ENCODE measurements at regions not wholly inside any gene's neighbourhood (a gene's known extent, or its start where the extent isn't known, plus 50 kb on each side); places are given as distances from the start of the nearest gene placed in this dataset.
A peak's percentile ranks its signal among the peaks of the same experiment; 100 is the strongest.
"Not testable (repeated sequence)": the region's sequence is repeated elsewhere in the genome, so short reads cannot be mapped to it uniquely, and the experiment has no call there.

- DNase-seq = peak; percentile 42
Measured at GRCh38 chr20:47991875-47992488, 206.7 kb upstream of the SULF2 start.

GRCh38 chr20:47990507-47991150 is 205.3 kb upstream of the SULF2 start:
- DNase-seq = no peak

GRCh38 chr20:47989957-47990356 is 204.7 kb upstream of the SULF2 start:
- peak; percentile 52 for DNase-seq

DNA sequence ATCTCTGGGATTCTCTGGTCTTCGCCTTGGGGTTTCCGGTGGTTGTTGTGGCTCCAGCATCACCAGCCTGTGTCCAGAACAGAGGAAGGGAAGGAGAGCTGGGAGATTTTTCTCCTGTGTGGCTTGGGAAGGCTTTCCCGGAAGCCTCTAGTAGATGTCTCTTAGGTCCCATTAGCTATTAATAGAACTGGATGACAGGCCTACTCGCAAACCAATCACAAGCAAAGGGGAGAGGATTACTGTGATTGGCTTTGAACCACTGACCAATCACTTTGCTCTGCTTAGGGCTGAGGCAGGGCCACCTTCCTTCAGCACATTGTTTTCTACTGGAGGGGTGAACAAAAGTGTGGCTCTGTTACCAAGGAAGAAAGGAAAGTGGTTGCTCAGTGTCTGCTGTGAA is 203.4 kb upstream of the SULF2 start:
- no peak for DNase-seq

DNA sequence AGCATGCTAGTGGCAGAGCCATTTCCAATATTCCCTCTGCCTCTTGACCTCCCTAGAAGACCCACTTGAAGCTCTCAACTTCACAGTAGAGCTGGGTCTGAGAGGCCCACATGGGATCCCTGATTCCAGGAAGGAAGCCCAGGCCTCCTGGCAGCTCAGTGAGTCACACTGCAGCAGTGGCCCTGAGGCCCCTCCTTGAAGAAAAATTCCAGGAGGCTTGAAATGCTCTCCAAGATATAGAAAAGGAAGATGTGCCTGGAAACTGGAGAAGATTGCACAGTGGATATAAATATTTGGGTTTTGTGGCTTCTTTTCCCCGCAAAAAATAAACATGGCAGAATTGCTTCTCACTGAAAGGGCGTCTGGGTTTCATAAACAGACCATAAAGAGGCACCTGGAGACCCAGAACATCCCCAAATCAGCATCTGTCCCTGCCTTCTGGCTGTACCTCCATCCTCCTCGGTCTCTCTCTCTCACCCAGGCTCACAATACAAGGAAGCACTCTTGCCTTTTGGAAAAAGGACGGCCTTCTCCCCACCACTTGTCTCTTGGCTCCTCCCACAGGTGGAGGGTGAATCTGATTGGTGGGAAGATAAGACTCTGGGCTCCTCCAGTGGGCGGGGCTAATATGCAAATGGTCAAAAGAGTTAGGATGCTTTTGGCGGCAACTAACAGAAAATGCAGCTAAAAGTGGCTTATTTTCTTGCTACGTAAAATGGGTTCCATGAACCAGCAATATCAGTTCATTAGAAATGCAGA is 200.0 kb upstream of the SULF2 start:
- no peak for DNase-seq

DNA sequence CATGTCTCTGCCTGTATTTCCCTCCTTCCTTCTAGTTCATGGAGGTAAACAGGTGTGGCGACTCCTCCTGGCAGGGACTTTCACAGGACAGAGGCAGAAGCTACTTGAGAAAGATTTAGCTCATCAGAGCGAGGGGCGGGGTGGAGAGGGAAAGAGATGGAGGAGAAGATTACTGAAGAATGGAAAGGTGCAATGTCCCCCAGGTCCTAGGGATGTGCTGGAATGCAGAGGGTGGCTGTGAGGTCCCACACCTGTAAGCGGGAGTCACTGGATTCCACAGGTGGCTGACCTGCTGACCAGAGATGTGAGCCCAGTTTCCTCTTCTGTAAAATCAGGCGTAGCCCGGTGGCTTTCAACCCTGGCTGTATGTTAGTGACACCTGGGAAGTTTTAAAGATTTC is 199.2 kb upstream of the SULF2 start:
- DNase-seq = no peak

DNA sequence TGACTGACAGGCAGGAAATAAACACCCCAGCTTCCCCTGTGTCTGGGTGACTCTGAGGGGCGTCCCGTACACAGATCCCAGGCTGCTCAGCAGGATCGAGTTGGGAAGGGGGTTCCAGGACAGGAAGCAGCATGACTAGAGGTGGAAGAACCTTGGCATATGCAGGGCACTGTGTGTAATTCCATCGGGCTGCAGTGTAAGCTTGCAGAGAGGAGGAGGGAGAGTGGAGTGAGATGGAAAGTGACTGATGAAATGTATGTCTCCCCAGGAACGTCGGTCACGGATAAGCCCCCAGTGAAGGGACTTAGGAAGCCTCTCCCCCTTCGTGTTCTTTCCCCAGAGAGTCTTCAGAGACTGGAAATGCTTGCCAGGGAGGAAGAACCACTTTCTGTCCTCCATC is 198.4 kb upstream of the SULF2 start:
- not testable (repeated sequence) for DNase-seq

GRCh38 chr20:47982574-47983360 is 197.5 kb upstream of the SULF2 start:
- no peak for DNase-seq

- no peak for DNase-seq
Measured at GRCh38 chr20:47981222-47981621, 195.9 kb upstream of the SULF2 start.

- DNase-seq = no peak
Measured at GRCh38 chr20:47980336-47981177, 195.3 kb upstream of the SULF2 start.

GRCh38 chr20:47979361-47980095 is 194.2 kb upstream of the SULF2 start:
- DNase-seq = not testable (repeated sequence)

DNA sequence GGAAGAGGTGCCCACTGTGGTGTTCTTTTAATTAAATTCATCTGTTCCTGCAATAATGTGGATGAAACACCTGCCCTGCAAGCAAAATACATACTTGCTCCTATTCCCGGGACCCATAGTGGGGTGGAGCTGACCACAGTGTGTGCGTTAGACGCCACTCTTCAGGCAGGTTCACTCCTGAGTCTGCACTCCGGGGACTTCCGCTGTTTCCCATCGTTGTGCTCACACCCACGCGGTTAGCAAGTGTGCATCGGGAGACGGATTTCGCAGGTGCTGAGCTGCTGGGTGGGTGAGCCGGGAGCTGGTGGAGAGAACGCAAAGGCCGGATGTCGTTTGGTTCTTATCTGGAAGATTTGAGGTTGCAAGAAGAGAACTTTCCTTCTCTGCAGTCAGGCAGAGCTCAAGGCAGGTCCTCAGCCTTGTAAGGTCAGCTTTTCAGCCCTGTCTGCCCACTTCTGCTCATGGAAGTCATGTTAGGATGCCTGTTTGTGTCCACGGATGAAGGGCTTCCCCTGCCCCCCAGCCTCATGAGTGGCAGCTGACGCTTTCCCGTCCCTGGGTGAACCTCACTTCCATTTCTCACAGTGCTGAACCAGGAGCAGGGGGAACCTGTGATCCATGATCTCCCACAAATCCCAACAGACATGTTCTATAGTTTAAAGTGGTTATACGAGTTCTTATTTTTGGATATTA is 193.3 kb upstream of the SULF2 start:
- DNase-seq = not testable (repeated sequence)

DNA sequence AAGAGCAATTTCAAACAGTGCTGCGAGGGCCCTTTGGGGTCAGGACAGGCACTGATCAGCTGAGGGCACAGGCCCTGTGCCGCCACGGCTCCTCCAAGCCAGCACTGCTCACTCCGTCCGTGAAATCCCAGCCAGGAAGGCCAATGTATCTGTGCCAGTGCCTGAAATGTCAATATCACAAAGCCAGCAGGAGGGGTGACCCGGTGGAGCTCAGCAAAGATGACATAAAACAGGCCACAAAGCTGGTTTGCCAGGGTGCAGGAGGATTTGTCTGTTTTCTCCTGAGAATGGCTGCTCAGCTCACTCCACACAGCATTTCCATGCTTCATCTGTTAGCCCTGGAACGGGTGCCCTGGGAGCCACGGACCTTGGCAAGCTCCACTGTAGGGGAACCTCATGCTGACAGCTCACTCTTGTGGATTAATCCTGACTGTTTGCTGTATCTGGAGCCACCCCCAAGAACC is 192.5 kb upstream of the SULF2 start:
- DNase-seq = not testable (repeated sequence)

GRCh38 chr20:47977017-47977788 is 191.9 kb upstream of the SULF2 start:
- not testable (repeated sequence) for DNase-seq

- DNase-seq = no peak
Measured at GRCh38 chr20:47974234-47974878, 189.1 kb upstream of the SULF2 start.

- DNase-seq = no peak
Measured at GRCh38 chr20:47973519-47974233, 188.4 kb upstream of the SULF2 start.

DNA sequence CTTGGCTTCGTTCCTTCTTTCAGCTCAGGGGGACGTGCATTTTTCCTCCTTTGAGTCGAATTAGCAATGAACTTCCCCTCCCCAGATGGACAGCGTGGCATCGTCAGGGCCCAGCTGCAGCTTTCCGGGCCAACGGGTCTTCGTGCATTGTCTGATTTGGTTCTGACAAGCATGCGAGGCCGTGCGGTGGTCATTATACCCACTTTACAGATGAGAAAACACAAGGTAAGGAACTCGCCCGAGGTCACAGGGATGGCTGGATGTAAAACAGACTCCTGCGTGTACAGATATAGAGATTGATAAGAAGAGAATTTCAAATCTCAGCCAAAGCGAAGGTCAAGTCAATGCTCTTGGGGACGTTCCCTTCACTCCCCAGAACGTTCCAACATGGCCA is 187.6 kb upstream of the SULF2 start:
- no peak for DNase-seq

DNA sequence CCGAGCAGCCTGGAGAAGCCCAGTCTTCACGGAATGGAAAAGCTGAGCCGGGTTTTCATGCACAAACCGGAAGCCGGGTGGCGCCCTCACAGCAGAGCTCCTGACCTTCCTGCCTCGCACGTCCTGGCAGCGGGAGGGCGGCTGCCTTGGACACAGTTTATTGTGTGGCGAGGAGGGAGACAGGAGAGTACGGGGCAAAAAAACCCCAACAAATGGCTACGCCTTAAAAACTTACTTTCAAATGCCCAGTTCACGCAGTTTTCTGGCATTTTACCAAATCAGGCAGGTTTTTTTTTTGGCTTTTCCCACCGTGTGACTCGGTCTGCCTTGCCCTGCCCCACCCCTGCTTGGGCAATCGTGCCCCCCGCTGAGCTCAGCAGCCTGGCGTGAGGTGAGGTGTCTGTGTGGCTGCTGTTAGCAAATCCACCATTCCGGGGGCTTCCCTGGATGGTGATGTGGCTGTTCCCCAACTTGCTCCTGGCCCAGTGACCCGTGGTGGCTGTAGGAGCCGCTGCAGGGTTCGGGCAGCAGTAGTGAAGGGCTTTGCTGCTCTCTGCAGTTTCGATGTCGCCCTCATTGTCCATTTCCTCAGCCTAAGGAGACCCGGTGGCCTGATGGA is 187.1 kb upstream of the SULF2 start:
- peak; percentile 70 for DNase-seq

All from DMS153 (cell line).